Heart right ventricle (tissue), 16 donors: ENCODE measurements at regions not wholly inside any gene's neighbourhood (a gene's known extent, or its start where the extent isn't known, plus 50 kb on each side); places are given as distances from the start of the nearest gene placed in this dataset.

Experiments
- ATAC-seq, 8 donors: fragments of 200-7000 bp; cut with Tn5 transposase; one replicate each; pipeline ENCODE4 v1.9.1; 2020; ENCODE audit warnings: mild to moderate bottlenecking in 8 of 8, moderate library complexity in 8 of 8, moderate number of reproducible peaks in 1 of 8
- DNase-seq, 2 donors: peaks; one replicate each; pipeline ENCODE4 v3.0.0-alpha.2; 2020
- H3K27ac ChIP-seq, 10 donors: fragments of 200-600 bp; sonication (generic) in 2 of 10; one replicate each; pipeline versions ENCODE4 v1.5.0 to v1.8.0; 2020 to 2022; ENCODE audit warnings: mild to moderate bottlenecking in 3 of 10
- H3K27me3 ChIP-seq, 7 donors: fragments of 200-600 bp; one replicate each; pipeline ENCODE4 v1.8.0; 2021 to 2022; ENCODE audit warnings: mild to moderate bottlenecking in 2 of 7
- H3K36me3 ChIP-seq, 9 donors: fragments of 200-600 bp; sonication (generic) in 1 of 9; one replicate each; pipeline versions ENCODE4 v1.5.0 to v1.8.0; 2020 to 2022; ENCODE audit warnings: mild to moderate bottlenecking in 2 of 9
- H3K4me1 ChIP-seq, 9 donors: fragments of 200-600 bp; sonication (generic) in 1 of 9; one replicate each; pipeline versions ENCODE4 v1.5.0 to v1.8.0; 2020 to 2022; ENCODE audit warnings: mild to moderate bottlenecking in 4 of 9
- H3K4me3 ChIP-seq, 10 donors: fragments of 200-600 bp; sonication (generic) in 2 of 10; one replicate each; pipeline versions ENCODE4 v1.5.0 to v1.8.0; 2020 to 2022; ENCODE audit warnings: mild to moderate bottlenecking in 7 of 10, moderate library complexity in 2 of 10
- H3K9me3 ChIP-seq, 11 donors: fragments of 200-600 bp in 10 of 11; sonication (generic) in 2 of 11; one replicate each; pipeline versions ENCODE4 v1.5.0 to v1.8.0; 2013 to 2022; ENCODE audit warnings: mild to moderate bottlenecking in 2 of 11, control low read depth in 1 of 11, moderate library complexity in 1 of 11
- CTCF ChIP-seq, 9 donors: fragments of 200-600 bp; sonication (generic) in 2 of 9; IDR thresholded peaks; one replicate each; pipeline versions ENCODE4 v1.5.0 to v1.8.0; 2021 to 2022; ENCODE audit warnings: antibody characterized with exemption in 9 of 9, mild to moderate bottlenecking in 5 of 9, moderate library complexity in 1 of 9
- whole genome bisulfite sequencing, 2 donors: extraction: QIAGEN DNeasy Blood & Tissue Kit; methylation state at CpG; one replicate each; pipeline ENCODE4 v1.1.7; 2013; ENCODE audit warnings: inconsistent platforms in 1 of 2; 5-methylcytosine and 5-hydroxymethylcytosine counted together
- intact Hi-C, 10 donors: fragments of 100-400 bp; cut with DNase I; formaldehyde crosslinking; loops; one replicate each; pipeline versions ENCODE4 v1.11.1 to v1.14.2; 2022
- donor health status: Arrhythmogenic right ventricular cardiomyopathy.
- donor health status: ischemic (EF 13 %, LVEDD 7.1; RV severe dilation, severe dysfunction).
- donor health status: healthy with polysubstance abuse.
- donor health status: DM: no; HTN: yes; CAD: no.
- donor health status: DM: no; HTN: no; CAD: no.
- donor health status: ischemic (EF 25% LVEDD 6.9; RV normal size, moderate dysfunction).
- donor health status: ischemic (EF 25% LVEDD 5.7; RV mildly dilated, moderate dysfunction).
- donor health status: healthy.
- donor health status: DM: yes; HTN: yes; CAD: no.
- donor health status: Ischemic cardiomyopathy.
- donor health status: ischemic (EF 35%, LVEDD 5.7; RV mildly dilated, moderate dysfunction).
- donor health status: nonischemic (EF 11% LVEDD 7.7; RV severe dilation, severe dysfunction).
- donor health status: DM: yes; HTN: yes; CAD: no.
- donor health status: PGD.
- donor health status: ischemic (EF 29% LVEDD 5.4; RV normal size, mild dysfunction).
- donor health status: nonischemic (EF 23%, LVEDD 6.1; RV moderate dilation, normal function).

DNA sequence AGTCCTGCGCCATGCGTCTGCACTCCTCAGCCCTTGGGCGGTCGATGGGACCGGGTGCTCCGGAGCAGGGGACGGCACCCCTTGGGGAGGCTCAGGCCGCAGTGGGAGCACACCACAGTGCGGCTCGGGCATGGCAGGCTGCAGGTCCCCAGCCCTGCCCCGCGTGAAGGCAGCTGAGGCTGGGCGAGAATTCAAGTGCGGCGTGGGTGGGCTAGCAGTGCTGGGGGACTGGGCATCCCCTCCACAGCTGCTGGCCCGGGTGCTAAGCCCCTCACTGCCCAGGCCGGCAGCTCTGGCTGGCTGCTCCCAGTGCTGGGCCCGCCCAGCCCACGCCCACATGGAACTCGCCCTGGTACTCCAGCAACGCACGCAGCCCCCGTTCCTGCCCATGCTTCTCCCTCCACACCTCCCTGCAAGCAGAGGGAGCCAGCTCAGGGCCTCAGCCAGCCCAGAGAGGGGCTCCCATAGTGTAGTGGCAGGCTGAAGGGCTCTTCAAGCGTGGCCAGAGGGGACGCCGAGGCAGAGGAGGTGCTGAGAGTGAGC lies 198.3 kb upstream of the CNTNAP5 start:
- DNase-seq: no peak
- Histone ChIP-seq H3K36me3 (no peaks in the 10 kb centered on the region), H3K27me3 (no peaks in the 10 kb centered on the region), H3K4me1 (no peaks in the 10 kb centered on the region), H3K9me3 (peaks cover 0 to 33% (median 0%) of the 10 kb centered on the region in 11 donors), H3K27ac (no peak overlapping the region), H3K4me3 (no peak overlapping the region)
- intact Hi-C loops: no loop called here
- peak in 1 of 8 donors; percentile 17 for ATAC-seq
- WGBS, 2 donors: 96 to 97% methylated on average over 26 of the region's 26 CpGs
- TF ChIP-seq CTCF (IDR thresholded peaks at IDR 0.05): no peak

DNA sequence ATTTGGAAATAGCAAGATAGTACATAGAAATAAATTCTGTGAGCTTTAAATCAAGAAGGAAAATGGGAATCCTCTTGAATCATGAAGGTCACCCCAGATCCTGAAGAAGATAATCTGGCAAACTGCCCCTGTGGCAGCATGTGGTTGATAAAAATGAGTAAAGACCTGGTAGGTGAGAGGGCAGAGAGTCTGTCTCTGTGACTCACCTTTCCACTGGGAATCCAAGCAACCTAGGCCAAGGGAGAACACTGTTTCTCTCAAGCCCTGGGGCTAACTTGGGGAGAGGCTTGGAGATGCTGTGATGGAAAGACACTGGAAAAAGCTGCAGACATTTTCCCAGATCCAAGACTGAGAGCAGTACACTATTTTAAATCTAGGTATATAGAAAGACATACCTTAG lies 185.8 kb upstream of the CNTNAP5 start:
- Histone ChIP-seq H3K9me3 (peaks cover 0 to 61% (median 5%) of the 10 kb centered on the region in 11 donors), H3K4me1 (no peaks in the 10 kb centered on the region), H3K36me3 (no peaks in the 10 kb centered on the region), H3K27me3 (no peaks in the 10 kb centered on the region), H3K4me3 (no peak overlapping the region), H3K27ac (no peak overlapping the region)
- no peak for DNase-seq
- ATAC-seq: no peak
- intact Hi-C loops: no loop called here
- no peak for TF ChIP-seq CTCF (IDR thresholded peaks at IDR 0.05)

- ATAC-seq (no peak), DNase-seq (no peak)
- no peak for TF ChIP-seq CTCF (IDR thresholded peaks at IDR 0.05)
- intact Hi-C loops: no loop called here
- peaks cover 0 to 61% (median 5%) of the 10 kb centered on the region in 11 donors for H3K9me3 ChIP-seq
- no peak overlapping the region for H3K27ac ChIP-seq
- no peak overlapping the region for H3K4me3 ChIP-seq
- H3K27me3 ChIP-seq: no peaks in the 10 kb centered on the region
- H3K4me1 ChIP-seq: no peaks in the 10 kb centered on the region
- no peaks in the 10 kb centered on the region for H3K36me3 ChIP-seq
These were observed 185.1 kb upstream of the CNTNAP5 start for GRCh38 chr2:123840016-123840415.

DNA sequence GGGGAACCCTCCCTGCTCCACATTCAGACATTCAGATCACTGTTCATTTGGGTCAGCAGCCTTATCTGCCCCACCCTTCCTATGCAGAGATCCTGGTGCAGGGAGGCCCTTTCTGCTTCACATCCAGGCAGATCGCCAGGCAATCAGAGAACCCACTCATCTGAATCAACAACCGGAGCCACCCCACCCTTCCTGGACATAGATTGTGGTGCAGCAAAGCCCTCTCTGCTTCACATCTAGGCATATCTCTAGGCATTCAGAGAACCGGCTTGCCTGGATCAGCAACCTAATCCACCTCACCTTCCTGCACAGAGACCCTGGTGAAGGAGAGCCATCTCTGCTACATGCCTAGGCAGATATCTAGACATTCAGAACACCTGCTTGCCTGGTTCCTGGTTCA lies 184.5 kb upstream of the CNTNAP5 start:
- intact Hi-C loops: no loop called here
- 77 to 80% methylated on average over 3 of the region's 3 CpGs for WGBS, 2 donors
- TF ChIP-seq CTCF (IDR thresholded peaks at IDR 0.05): no peak

More for the DNA sequence above, 184.5 kb upstream of the CNTNAP5 start:
- Histone ChIP-seq H3K27ac (no peak overlapping the region), H3K27me3 (no peaks in the 10 kb centered on the region), H3K4me3 (no peak overlapping the region), H3K9me3 (peaks cover 0 to 62% (median 5%) of the 10 kb centered on the region in 11 donors), H3K4me1 (no peaks in the 10 kb centered on the region), H3K36me3 (no peaks in the 10 kb centered on the region)
- no peak for DNase-seq
- no peak for ATAC-seq
